Subcutaneous abdominal adipose tissue (tissue), 5 donors: ENCODE measurements at regions not wholly inside any gene's neighbourhood (a gene's known extent, or its start where the extent isn't known, plus 50 kb on each side); places are given as distances from the start of the nearest gene placed in this dataset.
"Not testable (repeated sequence)": the region's sequence is repeated elsewhere in the genome, so short reads cannot be mapped to it uniquely, and the experiment has no call there.

ENCODE experiments used
- H3K27ac ChIP-seq: one replicate; pipeline ENCODE4 v1.7.0; 2013; ENCODE audit warnings: low read depth, mild to moderate bottlenecking, inconsistent platforms, low read length, moderate library complexity
- H3K27me3 ChIP-seq, 5 donors: one replicate each; pipeline ENCODE4 v1.7.0; 2013; ENCODE audit warnings: low read length in 5 of 5, inconsistent platforms in 1 of 5; ENCODE audit not compliant: control insufficient read depth in 5 of 5, insufficient read depth in 4 of 5
- H3K36me3 ChIP-seq, 5 donors: one replicate each; pipeline ENCODE4 v1.7.0; 2013; ENCODE audit warnings: low read length in 5 of 5; ENCODE audit not compliant: control insufficient read depth in 5 of 5, insufficient read depth in 5 of 5
- H3K4me1 ChIP-seq, 5 donors: one replicate each; pipeline ENCODE4 v1.7.0; 2013; ENCODE audit warnings: low read length in 5 of 5, mild to moderate bottlenecking in 3 of 5, moderate library complexity in 1 of 5; ENCODE audit not compliant: control insufficient read depth in 5 of 5, insufficient read depth in 5 of 5
- H3K4me3 ChIP-seq, 5 donors: one replicate each; pipeline ENCODE4 v1.7.0; 2013; ENCODE audit warnings: low read length in 5 of 5, low read depth in 1 of 5
- H3K9ac ChIP-seq, 5 donors: one replicate each; pipeline ENCODE4 v1.7.0; 2013; ENCODE audit warnings: low read length in 5 of 5, mild to moderate bottlenecking in 4 of 5, moderate library complexity in 3 of 5
- H3K9me3 ChIP-seq, 5 donors: one replicate each; pipeline ENCODE4 v1.7.0; 2013; ENCODE audit warnings: low read length in 5 of 5; ENCODE audit not compliant: control insufficient read depth in 5 of 5
- donor health status: healthy.
- donor health status: healthy.
- donor health status: healthy.
- donor health status: healthy.
- donor health status: healthy.

DNA sequence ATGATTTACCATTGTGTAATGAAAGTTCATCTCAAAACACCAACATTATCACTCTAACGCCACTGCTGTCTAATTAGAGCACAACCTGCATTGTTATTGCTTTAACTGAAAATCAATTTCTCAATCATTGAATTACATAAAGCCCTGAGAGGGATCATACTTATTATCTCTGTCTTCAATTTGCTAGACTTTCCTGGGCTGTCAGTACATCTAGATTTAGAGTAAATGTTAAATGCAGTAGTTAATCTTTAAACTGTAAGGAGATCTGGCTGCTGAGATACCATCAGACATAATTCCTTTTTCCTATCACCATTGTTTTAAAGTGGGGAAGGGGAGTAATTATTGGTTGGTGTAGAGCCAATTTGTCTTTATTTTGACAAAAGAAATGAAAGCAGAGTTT, 1995.1 kb downstream of the MRPL39 start:
- Histone ChIP-seq H3K27me3 (no peaks in the 10 kb centered on the region), H3K4me3 (no peak overlapping the region), H3K4me1 (no peaks in the 10 kb centered on the region), H3K27ac (no peak overlapping the region), H3K9me3 (no peaks in the 10 kb centered on the region), H3K9ac (no peak overlapping the region), H3K36me3 (no peaks in the 10 kb centered on the region)

DNA sequence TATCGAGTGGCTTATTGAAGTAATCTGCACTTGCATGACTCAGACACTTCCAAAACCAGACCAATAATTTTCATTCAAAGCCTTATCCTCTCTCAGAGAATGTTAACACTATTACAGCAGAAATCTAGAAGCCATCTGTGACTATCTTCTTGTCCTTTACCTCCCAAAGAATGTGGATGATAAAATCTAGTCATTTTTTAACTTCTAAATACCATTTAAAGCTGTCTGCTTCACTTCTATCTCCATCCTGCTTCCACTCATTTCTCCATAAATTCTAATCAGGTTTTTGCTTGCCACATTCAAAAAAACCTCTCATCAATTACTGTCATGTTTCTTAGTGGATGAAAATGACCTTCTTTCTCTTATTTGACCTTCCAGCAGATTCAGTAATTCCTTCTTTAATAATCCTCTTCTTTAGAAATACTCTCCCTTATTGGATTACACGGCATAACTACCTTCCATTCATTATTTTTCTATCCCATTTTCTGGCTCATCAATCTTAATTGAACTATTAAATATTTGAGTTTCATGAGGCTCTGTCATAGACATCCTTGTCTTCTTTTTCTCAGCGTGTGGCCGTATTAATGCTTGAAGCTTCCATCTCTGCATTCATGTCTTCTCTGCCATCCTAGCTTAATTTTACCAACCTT, 1999.4 kb downstream of the MRPL39 start:
- no peak overlapping the region for H3K9ac ChIP-seq
- H3K9me3 ChIP-seq: peaks cover 0 to 4% (median 0%) of the 10 kb centered on the region in 5 donors
- H3K36me3 ChIP-seq: no peaks in the 10 kb centered on the region
- no peak overlapping the region for H3K4me3 ChIP-seq
- H3K27ac ChIP-seq: no peak overlapping the region
- no peaks in the 10 kb centered on the region for H3K27me3 ChIP-seq
- H3K4me1 ChIP-seq: no peaks in the 10 kb centered on the region

DNA sequence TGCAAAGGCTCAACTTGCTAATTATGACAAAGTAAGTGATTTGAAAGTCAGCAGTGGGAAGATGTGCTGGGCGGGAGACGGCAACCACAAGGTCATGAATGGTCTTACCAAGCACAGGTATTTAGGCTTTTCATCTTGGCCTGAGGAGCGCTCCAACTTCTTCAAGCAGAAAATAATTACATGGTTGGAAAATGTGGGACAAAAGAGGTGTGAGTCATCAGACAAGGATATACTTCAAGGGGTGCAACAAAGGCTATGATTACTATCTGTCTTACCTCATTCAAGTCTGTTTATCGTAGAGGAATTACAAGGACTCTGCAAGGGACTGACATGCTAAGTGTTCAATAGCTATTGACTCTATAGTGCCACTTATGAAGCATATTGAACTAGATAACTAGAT, 2005.7 kb downstream of the MRPL39 start:
- no peak overlapping the region for H3K27ac ChIP-seq

DNA sequence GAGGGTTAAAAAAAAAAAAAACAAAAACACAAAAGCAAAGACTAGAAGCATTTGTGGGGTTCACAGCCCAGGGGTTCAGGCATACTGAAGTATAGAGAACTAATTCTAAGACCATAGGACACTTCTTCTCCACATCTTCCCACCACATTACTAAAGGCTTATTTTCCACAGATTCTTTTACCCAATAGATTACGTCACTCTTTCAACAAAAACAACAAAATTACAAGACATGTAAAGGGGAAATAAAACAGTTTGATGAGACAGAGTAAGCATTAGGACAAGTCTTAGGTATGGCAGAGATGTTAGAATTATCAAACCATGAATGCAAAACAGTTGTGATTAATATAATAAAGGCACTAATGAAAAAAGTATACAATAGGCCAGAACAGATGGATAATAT, 2013.7 kb downstream of the MRPL39 start:
- Histone ChIP-seq H3K36me3 (no peaks in the 10 kb centered on the region), H3K4me3 (no peak overlapping the region), H3K27me3 (no peaks in the 10 kb centered on the region), H3K27ac (no peak overlapping the region), H3K9ac (no peak overlapping the region), H3K4me1 (no peaks in the 10 kb centered on the region), H3K9me3 (no peaks in the 10 kb centered on the region)

More for the DNA sequence above, 2005.7 kb downstream of the MRPL39 start:
- no peaks in the 10 kb centered on the region for H3K4me1 ChIP-seq
- peaks cover 0 to 4% (median 0%) of the 10 kb centered on the region in 5 donors for H3K9me3 ChIP-seq
- no peak overlapping the region for H3K9ac ChIP-seq
- H3K4me3 ChIP-seq: no peak overlapping the region
- H3K36me3 ChIP-seq: no peaks in the 10 kb centered on the region
- no peaks in the 10 kb centered on the region for H3K27me3 ChIP-seq

DNA sequence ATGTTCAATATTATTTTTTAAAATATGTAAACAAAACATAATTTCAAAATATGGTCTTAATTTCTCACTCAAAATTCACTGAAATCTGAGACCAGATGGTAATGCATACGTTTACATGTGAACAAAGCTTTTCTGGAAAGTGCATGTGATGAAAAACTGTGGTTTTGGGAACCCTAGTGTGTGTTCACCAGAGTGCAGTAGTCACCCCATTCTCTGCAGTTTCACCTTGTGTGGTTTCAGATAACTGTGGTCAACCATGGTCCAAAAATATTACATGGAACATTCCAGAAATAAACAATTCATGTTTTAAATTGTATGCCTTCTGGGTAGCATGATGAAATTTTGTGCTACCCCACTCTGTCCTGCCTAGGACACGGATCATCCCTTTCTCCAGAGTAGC, 2021.9 kb downstream of the MRPL39 start:
- H3K4me3 ChIP-seq: no peak overlapping the region
- H3K27ac ChIP-seq: no peak overlapping the region
- H3K4me1 ChIP-seq: no peaks in the 10 kb centered on the region
- H3K27me3 ChIP-seq: no peaks in the 10 kb centered on the region
- H3K9ac ChIP-seq: no peak overlapping the region
- no peaks in the 10 kb centered on the region for H3K9me3 ChIP-seq
- H3K36me3 ChIP-seq: no peaks in the 10 kb centered on the region

DNA sequence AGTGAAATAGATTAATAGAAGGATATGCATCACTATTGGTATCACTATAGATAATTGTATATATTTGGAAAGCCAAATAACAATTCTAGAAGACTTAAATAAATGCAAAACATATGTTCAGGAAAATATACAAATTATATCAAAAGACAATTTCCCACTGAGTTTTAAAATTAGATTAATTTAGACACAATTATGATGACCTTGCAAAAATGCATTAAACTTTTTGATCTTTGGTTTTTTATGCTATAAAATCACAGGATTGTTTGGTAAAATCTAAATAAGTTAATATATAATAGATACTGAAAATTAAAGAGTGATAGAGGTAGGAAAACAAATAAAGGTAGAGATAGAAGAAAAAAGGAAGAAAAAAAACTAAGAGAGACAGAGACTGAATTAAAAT, 2027.7 kb downstream of the MRPL39 start:
- Histone ChIP-seq H3K9me3 (no peaks in the 10 kb centered on the region), H3K27me3 (no peaks in the 10 kb centered on the region), H3K9ac (no peak overlapping the region), H3K4me1 (no peaks in the 10 kb centered on the region), H3K36me3 (no peaks in the 10 kb centered on the region), H3K4me3 (no peak overlapping the region), H3K27ac (no peak overlapping the region)

DNA sequence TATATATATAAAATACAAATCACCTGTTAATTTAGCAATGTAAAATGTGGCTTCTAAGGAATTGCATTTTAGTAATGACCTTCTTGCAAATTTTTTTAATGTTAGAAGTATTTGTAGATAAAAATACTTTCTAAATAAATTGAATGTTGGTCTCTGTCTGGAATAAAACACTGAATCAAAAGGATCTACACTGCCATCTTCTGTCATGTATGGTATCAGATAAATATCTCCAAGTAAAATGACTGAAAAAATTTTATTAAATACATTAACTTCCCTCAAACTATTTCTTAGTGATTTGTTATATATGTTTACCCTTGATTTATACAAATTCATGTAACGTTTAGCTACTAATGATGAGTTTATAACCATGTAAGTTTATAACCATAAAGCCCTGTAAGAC, 2029.3 kb downstream of the MRPL39 start:
- H3K9ac ChIP-seq: no peak overlapping the region
- no peaks in the 10 kb centered on the region for H3K36me3 ChIP-seq
- no peak overlapping the region for H3K4me3 ChIP-seq
- H3K27ac ChIP-seq: no peak overlapping the region
- no peaks in the 10 kb centered on the region for H3K27me3 ChIP-seq
- H3K9me3 ChIP-seq: no peaks in the 10 kb centered on the region
- H3K4me1 ChIP-seq: no peaks in the 10 kb centered on the region

DNA sequence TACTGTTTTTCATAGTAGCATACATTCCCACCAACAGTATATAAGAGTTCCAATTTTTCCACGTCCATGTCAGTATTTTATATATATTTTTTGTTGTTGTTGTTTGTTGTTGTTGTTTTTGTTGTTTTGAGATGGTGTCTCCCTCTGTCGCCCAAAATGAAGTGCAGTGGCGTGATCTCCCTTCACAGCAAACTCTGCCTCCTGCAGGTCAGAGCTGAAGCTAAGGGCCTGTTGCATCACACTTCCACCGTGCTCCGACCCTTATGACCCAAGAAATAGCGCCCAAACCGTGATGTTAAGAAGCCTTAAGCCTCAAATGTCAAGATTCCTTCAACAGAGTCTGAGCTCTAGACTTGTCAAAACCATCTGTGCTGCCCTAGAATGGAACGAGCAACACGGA, 2032.3 kb downstream of the MRPL39 start:
- no peaks in the 10 kb centered on the region for H3K4me1 ChIP-seq
- no peaks in the 10 kb centered on the region for H3K9me3 ChIP-seq
- no peaks in the 10 kb centered on the region for H3K36me3 ChIP-seq
- H3K4me3 ChIP-seq: no peak overlapping the region
- H3K9ac ChIP-seq: no peak overlapping the region
- no peaks in the 10 kb centered on the region for H3K27me3 ChIP-seq
- no peak overlapping the region for H3K27ac ChIP-seq

DNA sequence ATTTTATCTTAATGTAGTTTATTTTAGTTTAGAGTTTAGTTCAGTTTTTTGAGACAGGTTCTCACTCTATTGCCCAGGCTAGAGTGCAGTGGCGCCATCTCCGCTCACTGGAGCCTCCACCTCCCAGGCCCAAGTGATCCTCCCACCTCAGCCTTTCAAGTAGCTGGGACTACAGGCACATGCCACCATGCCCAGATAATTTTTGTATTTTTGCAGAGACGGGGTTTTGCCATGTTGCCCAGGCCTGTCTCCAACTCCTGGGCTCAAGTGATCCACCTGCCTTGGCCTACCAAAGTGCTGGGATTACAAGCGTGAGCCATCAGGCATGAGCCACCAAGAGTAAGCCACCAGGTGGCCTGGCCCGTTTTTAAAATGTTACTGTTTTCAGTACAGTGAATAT, 2058.4 kb downstream of the MRPL39 start:
- H3K27me3 ChIP-seq, H3K36me3 ChIP-seq, H3K27ac ChIP-seq, H3K4me1 ChIP-seq, H3K4me3 ChIP-seq, H3K9me3 ChIP-seq, H3K9ac ChIP-seq: not testable (repeated sequence)

DNA sequence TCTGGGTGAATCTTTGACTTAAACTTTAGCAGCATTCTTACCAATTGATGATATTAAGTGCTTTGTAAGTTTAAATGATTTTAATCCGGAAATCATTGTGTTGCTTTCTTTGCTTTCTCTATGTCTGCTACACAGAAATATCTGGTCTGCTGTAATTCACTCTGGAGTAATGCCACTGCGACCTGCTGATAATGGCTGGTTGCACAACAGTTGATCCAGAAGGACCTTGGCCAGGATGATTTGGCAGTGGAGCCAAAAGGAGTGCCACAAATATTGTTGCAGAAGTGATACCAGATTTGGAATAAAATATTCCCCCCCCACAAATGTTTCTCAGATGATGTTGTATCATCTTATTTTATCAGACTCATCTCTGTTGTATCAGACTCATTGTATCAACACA, 2063.9 kb downstream of the MRPL39 start:
- Histone ChIP-seq H3K36me3 (no peaks in the 10 kb centered on the region), H3K9me3 (no peaks in the 10 kb centered on the region), H3K4me1 (no peaks in the 10 kb centered on the region), H3K4me3 (no peak overlapping the region), H3K27ac (no peak overlapping the region), H3K27me3 (no peaks in the 10 kb centered on the region), H3K9ac (no peak overlapping the region)

DNA sequence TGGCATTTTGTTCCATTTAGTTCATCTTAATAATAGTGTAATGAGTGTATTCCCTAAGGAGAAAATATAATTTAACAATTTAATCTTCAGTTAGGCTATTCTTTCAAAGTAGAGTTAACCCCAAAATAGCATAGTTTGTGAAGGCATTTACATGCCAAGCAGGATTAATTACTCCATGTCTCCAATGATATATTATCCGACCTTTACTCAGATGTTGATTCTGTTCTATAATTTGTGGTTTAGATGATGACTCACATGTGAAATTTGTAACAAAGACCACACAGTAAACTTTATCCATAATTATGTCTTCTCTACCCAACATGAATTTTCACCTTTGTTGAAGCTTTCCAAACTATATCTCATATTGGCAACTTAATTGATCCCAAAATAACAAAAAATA, 2065.2 kb downstream of the MRPL39 start:
- no peak overlapping the region for H3K9ac ChIP-seq
- H3K27ac ChIP-seq: no peak overlapping the region
- H3K27me3 ChIP-seq: no peaks in the 10 kb centered on the region
- H3K4me3 ChIP-seq: no peak overlapping the region
- H3K4me1 ChIP-seq: no peaks in the 10 kb centered on the region
- no peaks in the 10 kb centered on the region for H3K9me3 ChIP-seq
- no peaks in the 10 kb centered on the region for H3K36me3 ChIP-seq
